ENCODE measurements at regions not wholly inside any gene's neighbourhood (a gene's known extent, or its start where the extent isn't known, plus 50 kb on each side); places are given as distances from the start of the nearest gene placed in this dataset.

- no peaks in the 10 kb centered on the region for H3K36me3 Mint-ChIP-seq
- ATAC-seq (ENCODE audit: low read depth in 2 of 2) (no peak), DNase-seq (no peak)
- Histone ChIP-seq H3K27ac (ENCODE audit: insufficient read depth, low read length, poor library complexity, severe bottlenecking) (no peak overlapping the region), H3K4me1 (ENCODE audit: control insufficient read depth, insufficient read depth, low read length, poor library complexity, severe bottlenecking) (no peaks in the 10 kb centered on the region), H3K9me3 (ENCODE audit: control insufficient read depth in 2 of 2, low read length in 2 of 2) (no peaks in the 10 kb centered on the region), H3K36me3 (ENCODE audit: control insufficient read depth, insufficient read depth, low read length) (no peaks in the 10 kb centered on the region), H3K27me3 (ENCODE audit: control insufficient read depth, insufficient read depth, low read length) (no peaks in the 10 kb centered on the region), H3K4me3 (ENCODE audit: low read depth, low read length) (no peak overlapping the region)
- H3K27ac Mint-ChIP-seq = no peak overlapping the region
- no peaks in the 10 kb centered on the region for H3K27me3 Mint-ChIP-seq
- H3K9me3 Mint-ChIP-seq = peaks cover 0 to 1% (median 0%) of the 10 kb centered on the region in 7 donors
- no peaks in the 10 kb centered on the region for H3K4me1 Mint-ChIP-seq
- H3K4me3 Mint-ChIP-seq = no peak overlapping the region
These were observed 500.9 kb downstream of the FBXO15 start for GRCh38 chr18:73646772-73647171.

- peaks cover 0 to 1% (median 0%) of the 10 kb centered on the region in 7 donors for H3K9me3 Mint-ChIP-seq
- Histone ChIP-seq H3K36me3 (ENCODE audit: control insufficient read depth, insufficient read depth, low read length) (no peaks in the 10 kb centered on the region), H3K4me3 (ENCODE audit: low read depth, low read length) (no peak overlapping the region), H3K27me3 (ENCODE audit: control insufficient read depth, insufficient read depth, low read length) (no peaks in the 10 kb centered on the region), H3K4me1 (ENCODE audit: control insufficient read depth, insufficient read depth, low read length, poor library complexity, severe bottlenecking) (no peaks in the 10 kb centered on the region), H3K9me3 (ENCODE audit: control insufficient read depth in 2 of 2, low read length in 2 of 2) (no peaks in the 10 kb centered on the region), H3K27ac (ENCODE audit: insufficient read depth, low read length, poor library complexity, severe bottlenecking) (no peak overlapping the region)
- H3K27me3 Mint-ChIP-seq = no peaks in the 10 kb centered on the region
- H3K36me3 Mint-ChIP-seq = no peaks in the 10 kb centered on the region
- H3K4me3 Mint-ChIP-seq = no peak overlapping the region
- DNase-seq (no peak), ATAC-seq (ENCODE audit: low read depth in 2 of 2) (no peak)
- H3K4me1 Mint-ChIP-seq = no peaks in the 10 kb centered on the region
- H3K27ac Mint-ChIP-seq = no peak overlapping the region
These were observed 501.4 kb downstream of the FBXO15 start for GRCh38 chr18:73646196-73646595.

DNA sequence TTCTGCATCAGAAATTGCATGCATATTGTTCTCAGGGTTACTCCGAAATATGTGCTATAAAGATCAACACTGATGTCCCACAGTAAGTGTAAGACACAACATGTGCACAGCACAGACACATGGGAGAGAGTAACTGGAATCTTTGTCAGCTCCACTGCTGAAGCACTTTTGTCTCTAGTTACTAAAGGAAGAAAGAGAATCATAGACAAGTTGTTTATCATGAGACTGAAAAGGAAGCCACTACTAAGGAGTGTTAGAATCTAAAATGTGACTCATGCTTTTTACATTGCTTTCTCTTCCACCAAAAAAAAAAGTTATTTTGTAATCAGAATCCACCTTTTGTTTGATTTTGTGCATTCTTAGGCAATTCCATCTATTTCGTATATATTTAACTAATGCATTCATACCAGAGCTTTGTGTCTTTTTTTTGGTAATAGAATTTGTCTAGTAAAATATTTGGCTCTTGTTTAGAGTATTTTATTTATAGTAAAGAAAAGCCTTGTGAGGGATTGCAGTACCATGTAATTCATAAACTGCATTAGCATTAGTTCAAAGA lies 502.4 kb downstream of the FBXO15 start:
- Histone ChIP-seq H3K27me3 (ENCODE audit: control insufficient read depth, insufficient read depth, low read length) (no peaks in the 10 kb centered on the region), H3K27ac (ENCODE audit: insufficient read depth, low read length, poor library complexity, severe bottlenecking) (no peak overlapping the region), H3K9me3 (ENCODE audit: control insufficient read depth in 2 of 2, low read length in 2 of 2) (no peaks in the 10 kb centered on the region), H3K4me1 (ENCODE audit: control insufficient read depth, insufficient read depth, low read length, poor library complexity, severe bottlenecking) (no peaks in the 10 kb centered on the region), H3K36me3 (ENCODE audit: control insufficient read depth, insufficient read depth, low read length) (no peaks in the 10 kb centered on the region), H3K4me3 (ENCODE audit: low read depth, low read length) (no peak overlapping the region)
- ATAC-seq (ENCODE audit: low read depth in 2 of 2) (no peak), DNase-seq (no peak)
- H3K27me3 Mint-ChIP-seq = no peaks in the 10 kb centered on the region
- no peaks in the 10 kb centered on the region for H3K36me3 Mint-ChIP-seq
- H3K9me3 Mint-ChIP-seq = peaks cover 0 to 4% (median 0%) of the 10 kb centered on the region in 7 donors
- H3K4me3 Mint-ChIP-seq = no peak overlapping the region
- H3K4me1 Mint-ChIP-seq = no peaks in the 10 kb centered on the region
- no peak overlapping the region for H3K27ac Mint-ChIP-seq

- Mint-ChIP-seq H3K27me3 (no peaks in the 10 kb centered on the region), H3K4me1 (no peaks in the 10 kb centered on the region), H3K27ac (no peak overlapping the region), H3K9me3 (peaks cover 0 to 6% (median 1%) of the 10 kb centered on the region in 7 donors), H3K4me3 (no peak overlapping the region), H3K36me3 (no peaks in the 10 kb centered on the region)
- Histone ChIP-seq H3K27me3 (ENCODE audit: control insufficient read depth, insufficient read depth, low read length) (no peaks in the 10 kb centered on the region), H3K36me3 (ENCODE audit: control insufficient read depth, insufficient read depth, low read length) (no peaks in the 10 kb centered on the region), H3K4me3 (ENCODE audit: low read depth, low read length) (no peak overlapping the region), H3K9me3 (ENCODE audit: control insufficient read depth in 2 of 2, low read length in 2 of 2) (no peaks in the 10 kb centered on the region), H3K27ac (ENCODE audit: insufficient read depth, low read length, poor library complexity, severe bottlenecking) (no peak overlapping the region), H3K4me1 (ENCODE audit: control insufficient read depth, insufficient read depth, low read length, poor library complexity, severe bottlenecking) (no peaks in the 10 kb centered on the region)
- ATAC-seq (ENCODE audit: low read depth in 2 of 2) (no peak), DNase-seq (no peak)
These were observed 507.8 kb downstream of the FBXO15 start for GRCh38 chr18:73639788-73640187.

DNA sequence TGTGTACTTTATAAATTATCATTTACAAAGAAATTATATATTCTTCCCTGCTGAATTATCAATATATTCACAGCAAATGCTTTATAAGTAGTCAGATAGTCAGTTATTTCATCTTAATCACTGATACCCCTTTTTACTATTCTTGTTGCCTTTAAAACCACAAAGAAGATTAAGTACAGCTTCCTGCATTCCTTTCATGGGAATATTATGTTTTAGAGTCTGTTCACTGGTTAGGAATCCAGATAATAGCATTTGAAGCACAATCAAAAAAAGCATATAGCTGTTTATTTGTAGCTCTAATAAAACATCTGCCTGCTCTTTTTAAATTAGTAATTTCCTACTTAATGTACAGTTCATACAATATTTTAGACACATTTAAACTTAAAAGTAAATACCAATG lies 508.9 kb downstream of the FBXO15 start:
- no peak overlapping the region for H3K27ac Mint-ChIP-seq
- H3K36me3 Mint-ChIP-seq = no peaks in the 10 kb centered on the region
- DNase-seq (no peak), ATAC-seq (ENCODE audit: low read depth in 2 of 2) (no peak)
- no peak overlapping the region for H3K4me3 ChIP-seq (ENCODE audit: low read depth, low read length)
- H3K9me3 Mint-ChIP-seq = peaks cover 0 to 7% (median 2%) of the 10 kb centered on the region in 7 donors
- no peaks in the 10 kb centered on the region for H3K4me1 ChIP-seq (ENCODE audit: control insufficient read depth, insufficient read depth, low read length, poor library complexity, severe bottlenecking)
- no peaks in the 10 kb centered on the region for H3K27me3 ChIP-seq (ENCODE audit: control insufficient read depth, insufficient read depth, low read length)
- no peaks in the 10 kb centered on the region for H3K27me3 Mint-ChIP-seq
- H3K9me3 ChIP-seq (ENCODE audit: control insufficient read depth in 2 of 2, low read length in 2 of 2) = no peaks in the 10 kb centered on the region
- no peaks in the 10 kb centered on the region for H3K36me3 ChIP-seq (ENCODE audit: control insufficient read depth, insufficient read depth, low read length)
- H3K27ac ChIP-seq (ENCODE audit: insufficient read depth, low read length, poor library complexity, severe bottlenecking) = no peak overlapping the region
- no peaks in the 10 kb centered on the region for H3K4me1 Mint-ChIP-seq
- no peak overlapping the region for H3K4me3 Mint-ChIP-seq

GRCh38 chr18:73636355-73636754 lies 511.3 kb downstream of the FBXO15 start:
- H3K27ac Mint-ChIP-seq = no peak overlapping the region
- no peaks in the 10 kb centered on the region for H3K36me3 ChIP-seq (ENCODE audit: control insufficient read depth, insufficient read depth, low read length)
- no peaks in the 10 kb centered on the region for H3K27me3 Mint-ChIP-seq
- no peaks in the 10 kb centered on the region for H3K36me3 Mint-ChIP-seq
- H3K9me3 ChIP-seq (ENCODE audit: control insufficient read depth in 2 of 2, low read length in 2 of 2) = no peaks in the 10 kb centered on the region
- H3K9me3 Mint-ChIP-seq = peaks cover 0 to 8% (median 2%) of the 10 kb centered on the region in 7 donors
- H3K4me1 ChIP-seq (ENCODE audit: control insufficient read depth, insufficient read depth, low read length, poor library complexity, severe bottlenecking) = no peaks in the 10 kb centered on the region
- H3K4me3 ChIP-seq (ENCODE audit: low read depth, low read length) = no peak overlapping the region
- H3K27ac ChIP-seq (ENCODE audit: insufficient read depth, low read length, poor library complexity, severe bottlenecking) = no peak overlapping the region
- no peak for DNase-seq
- no peaks in the 10 kb centered on the region for H3K27me3 ChIP-seq (ENCODE audit: control insufficient read depth, insufficient read depth, low read length)
- ATAC-seq (ENCODE audit: low read depth in 2 of 2) = no peak
- no peak overlapping the region for H3K4me3 Mint-ChIP-seq
- no peaks in the 10 kb centered on the region for H3K4me1 Mint-ChIP-seq

GRCh38 chr18:73626859-73627258 lies 520.8 kb downstream of the FBXO15 start:
- no peaks in the 10 kb centered on the region for H3K9me3 ChIP-seq (ENCODE audit: control insufficient read depth in 2 of 2, low read length in 2 of 2)
- H3K9me3 Mint-ChIP-seq = peaks cover 0 to 5% (median 3%) of the 10 kb centered on the region in 7 donors
- H3K4me1 ChIP-seq (ENCODE audit: control insufficient read depth, insufficient read depth, low read length, poor library complexity, severe bottlenecking) = no peaks in the 10 kb centered on the region
- no peaks in the 10 kb centered on the region for H3K27me3 Mint-ChIP-seq
- no peaks in the 10 kb centered on the region for H3K27me3 ChIP-seq (ENCODE audit: control insufficient read depth, insufficient read depth, low read length)
- H3K27ac ChIP-seq (ENCODE audit: insufficient read depth, low read length, poor library complexity, severe bottlenecking) = no peak overlapping the region
- H3K4me3 Mint-ChIP-seq = no peak overlapping the region
- no peaks in the 10 kb centered on the region for H3K4me1 Mint-ChIP-seq
- no peaks in the 10 kb centered on the region for H3K36me3 Mint-ChIP-seq
- H3K4me3 ChIP-seq (ENCODE audit: low read depth, low read length) = no peak overlapping the region
- no peak overlapping the region for H3K27ac Mint-ChIP-seq
- ATAC-seq (ENCODE audit: low read depth in 2 of 2) = no peak
- H3K36me3 ChIP-seq (ENCODE audit: control insufficient read depth, insufficient read depth, low read length) = no peaks in the 10 kb centered on the region
- no peak for DNase-seq

GRCh38 chr18:73626221-73626620 lies 521.4 kb downstream of the FBXO15 start:
- DNase-seq (no peak), ATAC-seq (ENCODE audit: low read depth in 2 of 2) (no peak)
- no peaks in the 10 kb centered on the region for H3K9me3 ChIP-seq (ENCODE audit: control insufficient read depth in 2 of 2, low read length in 2 of 2)
- no peaks in the 10 kb centered on the region for H3K27me3 Mint-ChIP-seq
- no peaks in the 10 kb centered on the region for H3K27me3 ChIP-seq (ENCODE audit: control insufficient read depth, insufficient read depth, low read length)
- H3K27ac ChIP-seq (ENCODE audit: insufficient read depth, low read length, poor library complexity, severe bottlenecking) = no peak overlapping the region
- no peak overlapping the region for H3K4me3 ChIP-seq (ENCODE audit: low read depth, low read length)
- no peaks in the 10 kb centered on the region for H3K4me1 ChIP-seq (ENCODE audit: control insufficient read depth, insufficient read depth, low read length, poor library complexity, severe bottlenecking)
- no peaks in the 10 kb centered on the region for H3K36me3 ChIP-seq (ENCODE audit: control insufficient read depth, insufficient read depth, low read length)
- no peak overlapping the region for H3K4me3 Mint-ChIP-seq
- no peak overlapping the region for H3K27ac Mint-ChIP-seq
- no peaks in the 10 kb centered on the region for H3K36me3 Mint-ChIP-seq
- peaks cover 0 to 5% (median 3%) of the 10 kb centered on the region in 7 donors for H3K9me3 Mint-ChIP-seq
- no peaks in the 10 kb centered on the region for H3K4me1 Mint-ChIP-seq
